NT2/D1 (cell line): ENCODE measurements at regions not wholly inside any gene's neighbourhood (a gene's known extent, or its start where the extent isn't known, plus 50 kb on each side); places are given as distances from the start of the nearest gene placed in this dataset.

ENCODE experiments used
- DNase-seq: peaks from one replicate; pipeline ENCODE4 v3.0.0-alpha.2; 2011; ENCODE audit warnings: low read depth, low spot score
- H3K27me3 ChIP-seq: 2 replicates; pipeline ENCODE4 v1.6.0; 2011; ENCODE audit warnings: mild to moderate bottlenecking; ENCODE audit not compliant: insufficient read length, insufficient read depth
- H3K36me3 ChIP-seq: 2 replicates; pipeline ENCODE4 v1.6.1; 2011; ENCODE audit warnings: mild to moderate bottlenecking, low read length, mixed read lengths; ENCODE audit not compliant: insufficient read depth, insufficient read length
- H3K4me1 ChIP-seq: 2 replicates; pipeline ENCODE4 v1.5.1; 2011; ENCODE audit not compliant: insufficient read depth, insufficient read length
- H3K4me3 ChIP-seq: 2 replicates; pipeline ENCODE4 v1.5.1; 2011; ENCODE audit warnings: low read depth; ENCODE audit not compliant: insufficient read length
- H3K9ac ChIP-seq: 2 replicates; pipeline ENCODE4 v1.6.0; 2011; ENCODE audit warnings: low read depth; ENCODE audit not compliant: insufficient read length
- H3K9me3 ChIP-seq: 2 replicates; pipeline ENCODE4 v1.5.1; 2011; ENCODE audit warnings: mild to moderate bottlenecking, low read length; ENCODE audit not compliant: insufficient read depth
- SUZ12 ChIP-seq: IDR thresholded peaks from 2 replicates; pipeline ENCODE4 v1.6.1; 2011; ENCODE audit not compliant: insufficient read length, insufficient read depth; ENCODE audit errors: extremely low read depth
- YY1 ChIP-seq: IDR thresholded peaks from 2 replicates; pipeline ENCODE4 v1.6.1; 2011; ENCODE audit not compliant: insufficient read length, insufficient read depth
- ZNF274 ChIP-seq: IDR thresholded peaks from 2 replicates; pipeline ENCODE4 v1.6.1; 2011; ENCODE audit warnings: mild to moderate bottlenecking, low read depth, low read length

- DNase-seq: no peak
These were observed 540.7 kb upstream of the TMEFF2 start for GRCh38 chr2:192735447-192735846.

GRCh38 chr2:192729369-192729768 is 534.6 kb upstream of the TMEFF2 start:
- DNase-seq: no peak
- Histone ChIP-seq H3K27me3 (no peaks in the 10 kb centered on the region), H3K4me1 (no peaks in the 10 kb centered on the region), H3K9ac (no peak overlapping the region), H3K4me3 (no peak overlapping the region), H3K36me3 (no peaks in the 10 kb centered on the region), H3K9me3 (no peaks in the 10 kb centered on the region)
- TF ChIP-seq ZNF274: no peak

More at GRCh38 chr2:192735447-192735846, 540.7 kb upstream of the TMEFF2 start:
- no peak overlapping the region for H3K9ac ChIP-seq
- TF ChIP-seq YY1 (no peak), SUZ12 (no peak), ZNF274 (no peak)
- H3K27me3 ChIP-seq: no peaks in the 10 kb centered on the region
- H3K4me3 ChIP-seq: no peak overlapping the region
- H3K36me3 ChIP-seq: no peaks in the 10 kb centered on the region
- H3K9me3 ChIP-seq: no peaks in the 10 kb centered on the region; the same call in 1 of the 2 replicates
- H3K4me1 ChIP-seq: no peaks in the 10 kb centered on the region

GRCh38 chr2:192725991-192726390 is 531.3 kb upstream of the TMEFF2 start:
- no peak overlapping the region for H3K4me3 ChIP-seq
- no peaks in the 10 kb centered on the region for H3K27me3 ChIP-seq
- H3K9ac ChIP-seq: no peak overlapping the region
- H3K4me1 ChIP-seq: no peaks in the 10 kb centered on the region
- TF ChIP-seq YY1: no peak
- no peak for TF ChIP-seq ZNF274
- TF ChIP-seq SUZ12: no peak
- no peak for DNase-seq
- no peaks in the 10 kb centered on the region for H3K36me3 ChIP-seq
- no peaks in the 10 kb centered on the region for H3K9me3 ChIP-seq

GRCh38 chr2:192719629-192720028 is 524.9 kb upstream of the TMEFF2 start:
- no peak for DNase-seq
- Histone ChIP-seq H3K4me1 (no peaks in the 10 kb centered on the region), H3K4me3 (no peak overlapping the region), H3K9ac (no peak overlapping the region), H3K9me3 (no peaks in the 10 kb centered on the region), H3K36me3 (no peaks in the 10 kb centered on the region), H3K27me3 (no peaks in the 10 kb centered on the region)
- TF ChIP-seq ZNF274: no peak
- no peak for TF ChIP-seq YY1
- TF ChIP-seq SUZ12: no peak

GRCh38 chr2:192718340-192718739 is 523.6 kb upstream of the TMEFF2 start:
- H3K9ac ChIP-seq: no peak overlapping the region
- H3K27me3 ChIP-seq: no peaks in the 10 kb centered on the region
- DNase-seq: no peak
- TF ChIP-seq ZNF274: no peak
- no peak for TF ChIP-seq YY1
- no peak for TF ChIP-seq SUZ12
- H3K36me3 ChIP-seq: no peaks in the 10 kb centered on the region
- H3K9me3 ChIP-seq: no peaks in the 10 kb centered on the region
- no peak overlapping the region for H3K4me3 ChIP-seq
- H3K4me1 ChIP-seq: no peaks in the 10 kb centered on the region

GRCh38 chr2:192700934-192701333 is 506.2 kb upstream of the TMEFF2 start:
- no peak for DNase-seq
- no peaks in the 10 kb centered on the region for H3K36me3 ChIP-seq
- H3K9ac ChIP-seq: no peak overlapping the region
- H3K4me3 ChIP-seq: no peak overlapping the region
- no peaks in the 10 kb centered on the region for H3K4me1 ChIP-seq
- no peaks in the 10 kb centered on the region for H3K27me3 ChIP-seq
- TF ChIP-seq YY1: no peak
- no peaks in the 10 kb centered on the region for H3K9me3 ChIP-seq

- H3K9me3 ChIP-seq: no peaks in the 10 kb centered on the region
- TF ChIP-seq SUZ12: no peak
- H3K36me3 ChIP-seq: no peaks in the 10 kb centered on the region
- H3K27me3 ChIP-seq: no peaks in the 10 kb centered on the region
- no peak overlapping the region for H3K9ac ChIP-seq
- DNase-seq: no peak
- no peak overlapping the region for H3K4me3 ChIP-seq
- H3K4me1 ChIP-seq: no peaks in the 10 kb centered on the region
These were observed 503.1 kb upstream of the TMEFF2 start for GRCh38 chr2:192697880-192698279.

- H3K4me1 ChIP-seq: no peaks in the 10 kb centered on the region
- H3K9me3 ChIP-seq: no peaks in the 10 kb centered on the region
- no peak overlapping the region for H3K9ac ChIP-seq
- DNase-seq: no peak
- H3K4me3 ChIP-seq: no peak overlapping the region
- no peak for TF ChIP-seq ZNF274
- TF ChIP-seq YY1: no peak
- H3K27me3 ChIP-seq: no peaks in the 10 kb centered on the region
- H3K36me3 ChIP-seq: no peaks in the 10 kb centered on the region
These were observed 502.1 kb upstream of the TMEFF2 start for GRCh38 chr2:192696857-192697256.
